NCI-H2227 (cell line): ENCODE measurements at regions not wholly inside any gene's neighbourhood (a gene's known extent, or its start where the extent isn't known, plus 50 kb on each side); places are given as distances from the start of the nearest gene placed in this dataset.

Experiments used
- DNase-seq: peaks from one replicate; lab custom pipeline; 2025; ENCODE audit not compliant: unreplicated experiment; lab: John Stamatoyannopoulos, UW

DNA sequence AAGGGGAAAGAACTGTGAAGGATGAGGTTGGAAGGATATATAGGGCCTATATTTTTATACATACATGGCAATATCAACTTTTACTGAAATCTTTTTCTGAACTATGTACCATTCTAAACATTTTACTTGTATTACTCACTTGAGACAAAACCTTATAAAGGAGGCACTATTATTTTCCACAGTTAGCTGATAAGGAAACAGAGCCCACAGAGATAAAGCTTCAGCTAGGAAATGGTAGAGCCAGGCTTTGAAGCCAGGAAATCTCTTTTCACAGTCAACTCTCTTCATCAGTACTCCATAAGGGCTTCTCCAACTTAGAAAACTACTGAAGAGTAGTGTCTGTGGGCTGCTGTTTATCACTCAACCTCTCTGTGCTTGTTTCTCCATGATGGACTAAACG, 613.7 kb downstream of the PRELID2 start:
- no peak for DNase-seq

DNA sequence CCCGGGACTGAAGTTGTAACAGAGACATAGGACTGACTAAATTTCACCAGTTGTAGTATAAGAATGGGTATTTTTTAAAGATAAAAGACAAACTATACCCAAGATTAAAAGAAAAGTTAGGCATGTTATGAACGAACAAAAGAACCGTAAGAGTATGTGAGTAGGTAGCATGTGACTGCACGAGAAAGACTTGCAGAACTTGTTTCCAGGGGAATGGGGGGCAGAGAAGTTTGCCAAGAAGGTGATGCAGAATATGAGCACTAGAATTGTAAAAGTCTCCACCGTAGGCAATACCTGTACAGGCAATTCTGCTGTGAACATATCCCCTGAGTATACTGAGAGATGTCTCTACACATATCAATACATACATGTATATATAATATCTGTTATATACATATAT, 614.7 kb downstream of the PRELID2 start:
- no peak for DNase-seq

DNA sequence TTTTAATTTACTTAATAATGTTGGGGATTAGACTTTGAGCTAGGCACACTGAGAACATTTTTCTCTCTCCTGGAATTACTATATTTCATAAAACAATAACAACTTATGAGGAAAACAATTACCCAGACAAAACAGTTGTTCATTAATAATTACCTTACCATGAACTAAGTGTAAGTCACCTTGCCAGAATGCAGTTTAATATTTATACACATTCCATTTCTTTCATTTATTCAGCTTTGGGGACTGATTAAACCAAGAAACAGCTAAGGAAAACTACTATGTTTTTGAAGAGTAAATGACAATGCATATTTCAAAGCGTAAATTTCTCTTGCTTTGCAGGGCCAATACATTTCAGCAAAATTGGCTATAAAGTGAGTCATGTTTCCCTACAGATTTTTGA, 616.2 kb downstream of the PRELID2 start:
- no peak for DNase-seq

DNA sequence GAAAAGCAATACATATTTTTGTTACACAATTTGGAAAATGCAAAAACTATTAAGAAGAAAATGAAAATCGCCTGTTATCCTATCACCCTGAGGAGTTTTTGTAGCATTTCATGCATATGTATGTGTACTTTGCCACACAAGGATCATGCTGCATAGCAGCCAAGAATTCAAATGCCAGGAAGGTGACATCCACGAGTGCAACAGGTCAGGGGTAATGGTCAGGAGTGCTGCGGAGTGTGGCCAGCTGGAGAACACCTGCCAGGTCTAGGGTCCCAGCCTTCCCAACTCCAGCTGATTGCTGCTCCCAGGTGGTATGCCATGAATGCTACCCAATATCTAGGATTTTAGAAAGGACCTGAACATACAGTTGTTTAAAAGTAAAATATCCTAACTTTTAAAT, 617.1 kb downstream of the PRELID2 start:
- DNase-seq = no peak

DNA sequence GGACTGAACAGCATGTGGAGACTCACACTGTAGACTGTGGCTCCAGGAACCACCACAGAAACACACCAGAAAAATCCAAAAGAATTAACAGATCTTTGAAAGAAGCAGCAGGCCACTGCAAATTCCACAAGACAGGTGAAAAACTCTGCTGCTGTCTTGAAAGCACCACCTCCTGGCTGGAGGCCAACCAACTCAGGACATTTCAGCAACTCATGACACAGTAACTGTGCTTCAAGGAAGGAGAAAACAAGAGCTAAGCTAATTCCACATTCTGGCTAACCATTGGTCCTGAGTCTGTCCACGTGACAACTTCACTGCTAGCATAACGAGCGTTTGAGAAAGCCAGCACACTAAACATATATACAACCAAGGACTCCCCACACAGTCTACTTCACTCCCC, 625.1 kb downstream of the PRELID2 start:
- no peak for DNase-seq

DNA sequence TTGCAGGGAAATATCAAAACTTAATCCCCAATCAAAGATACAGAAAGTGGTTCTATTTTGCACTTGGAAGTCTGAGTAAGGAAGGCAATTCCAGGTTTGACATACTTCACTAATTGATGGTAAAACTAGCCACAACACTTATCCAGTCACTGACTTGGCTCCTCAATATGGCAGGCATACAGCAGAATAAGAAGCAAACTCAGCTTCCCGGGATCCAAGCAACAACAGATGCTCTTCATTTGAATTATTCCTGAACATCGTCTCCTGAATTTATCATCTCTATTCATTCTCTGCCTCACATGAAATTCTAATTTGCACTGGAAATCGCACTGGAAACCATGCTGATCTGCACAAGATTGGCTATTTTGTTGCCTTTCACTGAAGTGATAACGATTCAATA, 629.6 kb downstream of the PRELID2 start:
- DNase-seq = no peak

DNA sequence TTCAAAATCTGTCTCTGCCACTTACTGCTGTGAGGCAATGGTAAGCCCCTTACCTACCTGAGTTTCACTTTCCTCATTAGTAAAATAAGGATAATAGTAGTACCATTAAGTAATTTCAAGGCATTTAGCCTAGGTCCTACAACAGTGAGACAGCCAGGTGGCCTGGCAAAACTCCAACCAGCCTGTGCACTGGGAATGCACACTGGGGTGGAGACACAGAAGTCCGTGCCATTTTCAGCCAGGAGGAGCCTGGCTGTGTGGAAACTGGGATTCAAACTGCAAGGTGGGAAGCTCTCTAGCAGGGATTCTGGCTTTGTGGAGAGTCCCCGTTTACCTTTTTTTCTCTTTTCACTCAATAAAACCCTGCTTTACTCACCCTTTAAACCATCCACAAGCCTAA, 630.4 kb downstream of the PRELID2 start:
- no peak for DNase-seq

DNA sequence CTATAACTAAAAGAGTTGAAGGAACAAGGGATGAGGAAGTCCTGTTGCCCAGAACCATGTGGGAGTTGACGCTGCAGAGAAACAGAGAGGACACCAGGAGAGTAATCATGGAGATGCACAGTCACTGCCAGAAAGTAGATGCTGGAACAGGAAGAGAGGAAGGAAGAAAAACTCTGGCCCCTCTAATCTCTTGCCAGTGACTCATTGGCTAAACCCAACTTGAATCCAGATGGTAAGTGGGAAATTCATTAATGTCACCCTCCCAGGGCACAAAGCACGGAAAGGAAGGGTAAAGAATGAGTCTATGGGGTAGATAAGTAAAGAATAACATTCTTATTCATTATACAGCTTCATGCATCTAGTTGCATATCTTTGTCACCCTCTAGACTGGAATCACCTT, 631.9 kb downstream of the PRELID2 start:
- DNase-seq = no peak

DNA sequence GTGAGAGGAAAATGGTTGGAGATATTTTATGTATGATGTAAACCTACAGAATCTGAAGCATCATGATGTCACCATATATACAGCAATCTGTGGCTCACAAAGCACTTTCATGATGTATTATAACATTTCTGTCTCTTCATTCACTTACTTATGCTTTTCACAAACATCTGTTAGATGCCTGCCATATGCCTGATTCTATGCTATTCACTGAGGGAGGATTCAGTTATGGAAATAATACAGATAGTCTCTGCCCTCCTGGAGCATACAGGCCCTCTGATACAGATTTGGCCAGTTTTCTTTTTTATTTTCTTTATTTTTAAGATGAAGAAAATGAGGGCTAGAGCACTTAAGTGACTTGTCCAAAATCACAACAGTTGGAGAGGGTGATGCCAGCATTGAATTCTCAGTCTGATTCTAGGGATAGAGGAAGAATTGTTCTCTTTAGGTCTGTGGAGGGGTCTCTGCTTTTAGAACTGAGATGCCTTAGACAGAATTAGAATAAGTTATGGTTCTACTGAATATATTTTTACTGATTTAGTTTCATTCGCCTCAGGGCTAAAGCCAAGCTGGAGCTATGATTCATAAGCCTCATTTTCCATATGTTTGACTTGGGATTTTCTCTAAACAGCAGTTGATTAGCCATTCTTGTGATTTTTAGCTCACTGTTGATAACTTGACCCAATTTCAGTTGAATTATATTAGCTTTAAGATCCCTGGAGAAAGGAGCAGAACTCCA, 636.4 kb downstream of the PRELID2 start:
- DNase-seq = no peak

DNA sequence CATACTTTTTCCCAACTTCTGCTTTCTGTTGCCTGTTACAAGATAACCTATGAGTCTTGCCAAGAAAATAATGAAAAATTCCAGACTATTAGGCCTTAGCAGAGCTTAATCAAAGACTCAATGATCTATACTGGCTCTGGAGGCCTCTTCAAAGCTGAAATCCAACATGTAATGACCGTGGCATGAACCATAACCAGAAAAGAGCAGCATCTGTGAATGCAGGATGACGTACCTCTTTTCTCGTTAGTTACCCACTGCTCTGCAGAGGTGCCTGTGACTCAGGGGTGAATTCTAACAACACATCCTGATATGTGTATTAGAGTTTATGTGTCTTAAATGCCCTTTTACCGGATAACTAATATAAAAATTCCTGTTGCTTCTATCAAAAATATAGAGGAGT, 645.4 kb downstream of the PRELID2 start:
- DNase-seq = no peak

DNA sequence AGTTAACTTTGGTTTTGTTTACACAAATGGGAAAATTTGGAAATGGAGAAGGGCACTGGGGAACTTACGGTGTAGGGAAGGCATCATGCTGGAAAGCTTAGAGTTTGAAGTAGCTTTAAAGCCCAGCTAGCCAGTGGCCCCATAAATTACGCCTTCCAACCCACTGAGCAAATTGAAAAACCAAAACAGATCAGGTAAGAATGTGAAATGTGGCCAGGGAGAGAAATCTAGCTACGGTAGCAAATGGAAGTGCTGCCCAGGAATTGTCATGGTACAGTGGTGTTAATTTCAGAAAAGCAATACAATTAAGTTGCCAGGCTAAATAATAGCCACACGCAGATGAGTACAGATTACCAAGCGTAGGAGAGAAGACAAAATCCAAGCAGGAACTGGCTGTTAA, 654.8 kb downstream of the PRELID2 start:
- no peak for DNase-seq

DNA sequence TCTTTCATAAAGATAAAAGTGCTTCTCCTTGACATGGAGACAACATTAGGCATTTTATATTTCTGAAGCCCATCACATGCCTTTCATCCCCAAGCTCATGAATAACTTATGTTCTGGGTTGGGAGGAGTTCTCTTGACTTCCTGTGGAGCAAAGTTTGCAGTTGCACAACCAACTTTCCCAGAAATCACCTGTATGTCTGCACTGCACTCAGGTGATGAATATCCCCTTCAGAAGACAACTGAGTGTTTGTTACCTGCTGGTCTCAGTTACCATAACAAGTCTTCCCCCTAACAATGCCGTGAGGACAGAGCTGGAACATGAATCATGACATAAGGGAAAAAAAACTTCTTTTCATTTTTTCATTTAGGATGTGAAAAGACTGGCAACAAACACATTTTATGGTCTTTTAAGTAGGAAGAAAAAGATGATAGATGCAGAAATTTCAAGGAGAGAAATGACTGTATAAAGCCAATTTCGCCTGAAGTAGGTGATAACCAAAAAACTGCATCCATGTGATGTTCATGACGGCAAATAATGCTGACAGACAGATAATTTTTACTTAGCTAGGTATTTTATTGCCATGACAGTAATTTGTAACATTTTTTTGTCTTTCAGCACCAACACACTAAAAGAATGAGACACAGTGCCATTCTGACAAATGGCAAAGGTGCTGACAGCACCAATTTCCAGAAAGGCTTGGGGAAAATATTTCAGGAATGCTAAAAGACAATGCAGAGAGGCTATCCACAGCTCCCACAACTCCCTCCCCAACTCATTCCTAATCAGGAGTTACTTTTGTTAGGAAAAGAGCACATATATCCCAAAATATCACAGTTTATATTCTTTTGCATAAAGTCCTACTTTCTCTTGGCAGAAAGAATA, 656.3 kb downstream of the PRELID2 start:
- DNase-seq = no peak

DNA sequence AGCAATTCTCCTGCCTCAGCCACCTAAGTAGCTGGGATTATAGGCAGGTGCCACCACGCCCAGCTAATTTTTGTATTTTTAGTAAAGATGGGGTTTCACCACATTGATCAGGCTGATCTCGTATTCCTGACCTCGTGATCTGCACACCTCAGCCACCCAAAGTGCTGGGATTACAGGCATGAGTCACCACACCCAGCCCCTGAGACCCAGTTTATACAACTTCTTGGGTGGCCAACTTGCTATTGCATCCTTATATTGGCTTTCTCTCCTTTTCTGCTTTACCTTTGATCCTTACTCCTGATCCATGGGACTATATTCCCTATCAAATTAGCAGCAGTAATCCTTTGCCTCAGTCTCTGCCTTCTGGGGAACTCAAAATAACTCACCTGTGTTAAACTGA, 659.1 kb downstream of the PRELID2 start:
- DNase-seq = no peak

DNA sequence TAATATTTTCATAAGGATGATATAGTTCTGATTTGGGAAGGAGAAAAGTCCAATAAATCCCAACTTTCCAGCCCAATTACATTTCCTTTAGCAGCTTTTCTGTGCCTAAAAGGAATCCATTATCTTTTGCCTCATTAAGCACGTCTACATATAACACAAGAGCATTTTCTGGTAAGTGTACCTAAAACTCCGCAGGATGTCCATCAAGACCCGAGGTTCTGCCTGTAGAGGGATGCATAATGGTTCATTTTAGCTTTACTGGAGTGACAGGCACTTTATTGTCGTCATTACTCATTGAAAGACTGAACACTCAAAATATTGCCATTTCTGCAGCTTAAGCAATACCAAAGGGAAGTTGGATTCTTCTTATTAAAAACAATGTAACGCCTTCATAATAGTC, 669.0 kb downstream of the PRELID2 start:
- no peak for DNase-seq

DNA sequence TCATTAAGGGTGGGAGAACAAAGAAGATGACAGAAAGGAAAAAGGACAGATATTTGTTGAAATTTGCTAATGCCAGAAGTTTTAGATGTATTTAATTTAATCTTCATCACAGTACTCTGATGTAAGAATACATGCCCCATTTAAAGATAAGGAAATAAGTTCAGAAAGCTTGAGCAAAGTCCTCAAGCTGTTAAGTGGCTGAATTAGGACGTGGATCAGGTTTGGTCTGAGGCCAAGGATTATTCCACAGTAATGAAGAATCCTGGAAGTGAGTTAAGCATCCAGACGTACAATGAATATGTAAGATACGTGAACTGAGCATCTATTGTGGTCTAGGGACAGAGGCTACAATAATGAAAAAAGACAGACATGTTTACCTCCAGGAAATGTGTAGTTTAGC, 671.3 kb downstream of the PRELID2 start:
- DNase-seq = no peak

DNA sequence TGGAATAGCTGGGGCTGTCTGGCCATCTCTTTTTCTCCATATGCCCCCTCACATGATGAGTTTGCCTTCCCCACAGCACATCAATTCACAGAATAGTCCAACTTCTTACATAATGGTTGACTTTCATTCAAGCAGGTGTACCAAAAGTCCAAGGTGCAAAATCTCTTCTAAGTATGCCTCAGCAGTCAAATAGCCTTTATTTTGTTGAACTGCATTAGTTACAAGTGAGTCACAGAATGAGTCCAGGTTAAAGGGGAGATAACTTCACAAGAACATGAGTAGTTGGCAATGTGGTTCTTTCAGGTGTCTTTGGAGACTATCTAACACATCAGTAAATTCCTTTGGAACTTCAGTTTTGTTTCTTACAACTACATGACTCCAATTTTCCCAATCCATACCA, 672.5 kb downstream of the PRELID2 start:
- no peak for DNase-seq

DNA sequence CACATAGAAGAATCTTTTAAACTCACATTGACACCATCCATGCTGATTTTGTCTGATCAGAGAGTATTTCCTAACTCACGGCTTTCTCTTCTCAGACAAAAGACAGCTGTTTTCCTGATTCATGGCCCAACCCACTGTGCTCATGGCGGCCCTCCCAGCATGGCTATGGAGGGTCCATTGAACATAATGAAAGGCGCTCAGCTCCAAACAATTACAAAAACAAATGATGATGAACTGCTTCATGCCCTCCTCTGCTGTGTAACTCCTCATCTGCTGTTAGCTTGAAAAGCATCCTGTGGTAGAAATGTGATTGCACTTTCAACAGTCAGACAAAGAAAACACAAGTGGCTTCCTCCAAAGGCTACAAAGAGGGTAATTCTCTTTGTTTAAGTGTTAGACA, 673.8 kb downstream of the PRELID2 start:
- DNase-seq = no peak

DNA sequence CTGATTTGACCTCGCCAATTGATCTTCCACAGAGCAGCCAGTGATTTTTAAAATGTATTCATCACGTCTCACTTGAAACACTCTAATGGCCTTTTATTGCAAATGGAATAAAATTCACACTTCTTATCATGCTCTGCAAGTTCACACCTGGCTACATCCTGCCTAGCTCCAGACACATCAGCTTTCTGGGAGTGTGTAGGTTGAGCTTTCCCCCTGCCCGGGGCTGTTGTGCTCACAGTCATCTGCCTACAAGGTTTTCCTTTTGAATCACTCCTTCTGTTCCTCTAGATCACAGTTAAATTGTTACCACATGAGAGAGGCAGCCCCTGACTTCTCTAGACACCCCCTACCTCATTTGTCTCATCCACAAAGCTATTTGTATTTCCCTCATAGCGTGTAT, 674.5 kb downstream of the PRELID2 start:
- DNase-seq = no peak

DNA sequence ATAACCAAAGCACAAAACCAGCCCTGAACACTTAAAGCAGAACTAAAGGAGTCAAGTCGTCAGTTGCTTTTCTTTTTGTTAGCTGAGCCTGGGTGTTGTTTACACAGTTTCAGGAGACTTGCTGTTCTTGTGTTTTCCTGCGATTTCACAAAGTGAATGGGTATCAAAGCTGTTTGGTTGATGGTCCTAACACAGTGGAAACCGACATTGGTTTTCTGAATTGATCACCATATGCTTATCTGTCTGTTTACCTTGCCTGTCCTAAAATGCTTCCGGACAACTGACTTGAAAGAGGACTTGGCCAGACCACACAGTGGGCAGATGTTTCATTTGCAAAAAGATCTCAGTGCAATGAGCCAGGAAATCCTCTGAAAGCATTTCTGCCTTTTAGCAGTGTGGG, 676.4 kb downstream of the PRELID2 start:
- no peak for DNase-seq

DNA sequence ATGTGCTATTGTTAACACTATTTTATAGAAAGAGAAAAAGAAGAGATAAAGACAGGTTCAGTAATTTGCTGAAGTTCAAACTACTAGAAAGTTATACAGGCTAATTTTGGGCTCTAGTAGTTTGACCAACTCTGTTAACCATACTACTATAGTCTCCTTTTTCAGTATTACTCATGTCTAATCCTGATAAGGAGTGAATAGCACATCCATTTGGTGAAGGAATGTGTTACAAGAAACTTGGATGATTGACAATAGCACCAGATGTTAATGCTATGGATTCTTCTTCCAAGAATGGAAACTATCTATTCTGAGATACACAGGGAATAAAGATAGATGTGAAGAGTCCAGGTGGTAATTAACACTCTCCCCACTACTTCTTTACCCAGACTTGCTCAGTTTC, 677.3 kb downstream of the PRELID2 start:
- no peak for DNase-seq

DNA sequence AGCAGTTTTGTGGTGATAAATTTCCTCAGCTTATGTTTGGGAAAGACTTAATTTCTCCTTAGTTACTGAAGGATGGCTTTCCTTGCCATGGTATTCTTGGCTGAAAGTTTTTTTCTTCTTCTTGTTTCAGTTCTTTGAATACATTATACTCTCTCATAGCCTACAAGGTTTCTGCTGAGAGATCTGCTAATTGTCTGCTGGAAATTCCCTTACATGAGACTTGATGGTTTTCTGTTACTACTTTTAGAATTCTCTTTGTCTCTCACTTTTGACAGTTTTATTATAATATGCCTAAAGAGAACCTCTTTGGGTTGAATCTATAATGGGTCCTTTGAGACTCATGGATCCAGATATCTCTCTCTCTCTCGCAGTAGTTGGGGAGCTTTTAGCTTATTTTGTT, 693.6 kb downstream of the PRELID2 start:
- DNase-seq = no peak

DNA sequence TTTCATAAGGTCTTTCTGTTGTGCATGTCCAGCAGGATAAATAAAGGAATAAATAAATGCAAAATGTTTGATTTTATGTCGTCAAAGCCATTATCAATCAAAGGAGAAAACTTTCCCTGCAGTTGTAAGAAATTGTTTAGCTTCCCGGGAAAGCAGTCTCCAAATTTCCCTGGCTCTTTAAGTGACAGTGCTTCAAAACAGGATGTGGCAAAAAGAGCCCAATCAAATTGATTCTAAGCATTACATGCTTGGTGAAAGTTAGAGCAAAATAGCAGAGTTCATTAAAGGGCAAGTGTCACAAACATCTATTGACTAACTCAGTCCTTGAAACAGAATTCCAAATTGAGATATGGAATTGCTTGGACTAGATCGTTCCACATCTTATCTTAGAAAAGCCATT, 704.1 kb downstream of the PRELID2 start:
- DNase-seq = no peak

DNA sequence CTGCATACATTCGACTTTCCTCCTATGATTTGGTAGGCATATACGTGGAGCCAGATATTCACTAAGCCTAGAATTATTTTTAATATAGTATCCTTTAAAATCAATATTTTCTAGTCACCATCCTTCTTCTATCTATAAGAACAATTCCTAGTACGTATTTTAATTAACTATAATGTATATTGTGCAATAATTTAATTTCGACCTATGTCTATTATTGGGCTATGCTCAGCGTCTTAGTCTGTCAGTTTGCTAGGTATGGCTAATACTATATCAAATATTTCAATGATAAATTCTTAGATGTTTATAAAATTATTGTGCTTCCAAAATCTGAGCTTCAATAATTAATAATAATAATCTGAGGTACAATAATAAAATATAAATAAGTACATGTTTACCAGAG, 705.3 kb downstream of the PRELID2 start:
- no peak for DNase-seq
